ENCODE measurements at regions not wholly inside any gene's neighbourhood (a gene's known extent, or its start where the extent isn't known, plus 50 kb on each side); places are given as distances from the start of the nearest gene placed in this dataset.

DNA sequence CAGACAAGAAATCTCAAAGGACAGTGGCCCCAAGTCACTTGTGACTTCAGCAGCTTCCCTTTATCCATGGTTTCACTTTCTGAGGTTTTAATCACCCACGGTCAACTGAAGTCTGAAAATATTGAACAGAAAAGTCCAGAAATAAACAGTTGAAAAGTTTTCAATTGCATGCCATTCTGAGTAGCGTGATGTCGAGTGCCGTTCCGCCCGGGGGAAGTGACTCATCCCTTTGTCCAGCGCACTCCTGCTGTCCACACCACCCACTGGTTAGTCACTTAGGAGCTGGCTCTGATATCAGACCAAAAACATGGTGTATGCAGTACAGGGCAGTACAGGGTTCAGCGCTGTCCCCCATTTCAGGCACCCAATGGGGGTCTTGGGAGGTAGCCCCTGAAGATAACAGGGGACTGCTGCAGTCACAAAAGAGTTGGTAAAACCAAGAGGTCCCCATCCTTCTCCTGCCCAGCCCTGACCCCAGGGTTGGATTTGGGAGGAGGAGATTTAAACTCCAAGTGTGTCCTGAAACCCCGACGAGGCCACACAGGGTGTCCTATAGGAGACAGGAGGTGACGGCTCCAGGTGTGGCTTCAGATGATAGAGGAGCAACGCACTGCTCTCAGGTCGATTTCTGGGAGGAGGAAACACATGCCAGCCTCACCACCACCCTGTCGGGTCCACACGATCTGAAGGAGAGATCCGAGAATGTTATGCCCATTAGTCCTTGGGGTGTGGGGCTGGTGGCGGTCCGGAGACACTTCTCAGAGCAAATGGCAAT, 390.1 kb downstream of the CTTN start:
- Mint-ChIP-seq H3K27ac (no peak overlapping the region), H3K36me3 (ENCODE audit: low read depth) (peaks cover 34% of the 10 kb centered on the region), H3K9me3 (peaks cover 17% of the 10 kb centered on the region), H3K4me1 (no peaks in the 10 kb centered on the region), H3K27me3 (ENCODE audit: insufficient read depth, low read depth, poor library complexity) (peaks cover 10% of the 10 kb centered on the region), H3K4me3 (no peak overlapping the region)
- Histone ChIP-seq H3K9me2 (ENCODE audit: insufficient read depth) (peaks cover 8% of the 10 kb centered on the region), H3F3A (replicated peaks; ENCODE audit: low read depth) (no peaks in the 10 kb centered on the region), H3K4me1 (ENCODE audit: insufficient read depth) (no peaks in the 10 kb centered on the region), H3K27me3 (ENCODE audit: insufficient read depth) (no peaks in the 10 kb centered on the region), H3K4me3 (no peak overlapping the region), H2AFZ (no peak overlapping the region), H3K79me2 (replicated peaks; ENCODE audit: insufficient read depth) (peaks cover 5% of the 10 kb centered on the region; the same call in 1 of the 2 replicates), H4K20me1 (replicated peaks; ENCODE audit: insufficient read depth) (no peaks in the 10 kb centered on the region), H3K4me2 (no peak overlapping the region), H3K27ac (ENCODE audit: low read depth) (no peak overlapping the region), H3K36me3 (ENCODE audit: insufficient read depth) (peaks cover 9% of the 10 kb centered on the region)
- ATAC-seq (no peak), DNase-seq (ENCODE audit: low spot score) (no peak)
- TF ChIP-seq ZNF331 (CRISPR knock-in tag; IDR thresholded peaks at IDR 0.05; ENCODE audit: low read depth) (no peak), ZNF114 (CRISPR knock-in tag; IDR thresholded peaks at IDR 0.05) (no peak), STAT1 (IDR thresholded peaks at IDR 0.05; ENCODE audit: unreplicated experiment) (no peak), CREB1 (CRISPR knock-in tag; IDR thresholded peaks at IDR 0.05; ENCODE audit: low read depth) (no peak), EZH2phosphoT487 (IDR thresholded peaks at IDR 0.05; ENCODE audit: unreplicated experiment) (no peak), NANOG (IDR thresholded peaks at IDR 0.05; ENCODE audit: borderline replicate concordance) (no peak), JUNB (IDR thresholded peaks at IDR 0.05; ENCODE audit: unreplicated experiment) (no peak), EZH2 (IDR thresholded peaks at IDR 0.05; ENCODE audit: low read depth, unreplicated experiment) (no peak), POLR2AphosphoS5 (IDR thresholded peaks at IDR 0.05; ENCODE audit: low read depth) (no peak)
- TF ChIP-seq, protein P1, sequence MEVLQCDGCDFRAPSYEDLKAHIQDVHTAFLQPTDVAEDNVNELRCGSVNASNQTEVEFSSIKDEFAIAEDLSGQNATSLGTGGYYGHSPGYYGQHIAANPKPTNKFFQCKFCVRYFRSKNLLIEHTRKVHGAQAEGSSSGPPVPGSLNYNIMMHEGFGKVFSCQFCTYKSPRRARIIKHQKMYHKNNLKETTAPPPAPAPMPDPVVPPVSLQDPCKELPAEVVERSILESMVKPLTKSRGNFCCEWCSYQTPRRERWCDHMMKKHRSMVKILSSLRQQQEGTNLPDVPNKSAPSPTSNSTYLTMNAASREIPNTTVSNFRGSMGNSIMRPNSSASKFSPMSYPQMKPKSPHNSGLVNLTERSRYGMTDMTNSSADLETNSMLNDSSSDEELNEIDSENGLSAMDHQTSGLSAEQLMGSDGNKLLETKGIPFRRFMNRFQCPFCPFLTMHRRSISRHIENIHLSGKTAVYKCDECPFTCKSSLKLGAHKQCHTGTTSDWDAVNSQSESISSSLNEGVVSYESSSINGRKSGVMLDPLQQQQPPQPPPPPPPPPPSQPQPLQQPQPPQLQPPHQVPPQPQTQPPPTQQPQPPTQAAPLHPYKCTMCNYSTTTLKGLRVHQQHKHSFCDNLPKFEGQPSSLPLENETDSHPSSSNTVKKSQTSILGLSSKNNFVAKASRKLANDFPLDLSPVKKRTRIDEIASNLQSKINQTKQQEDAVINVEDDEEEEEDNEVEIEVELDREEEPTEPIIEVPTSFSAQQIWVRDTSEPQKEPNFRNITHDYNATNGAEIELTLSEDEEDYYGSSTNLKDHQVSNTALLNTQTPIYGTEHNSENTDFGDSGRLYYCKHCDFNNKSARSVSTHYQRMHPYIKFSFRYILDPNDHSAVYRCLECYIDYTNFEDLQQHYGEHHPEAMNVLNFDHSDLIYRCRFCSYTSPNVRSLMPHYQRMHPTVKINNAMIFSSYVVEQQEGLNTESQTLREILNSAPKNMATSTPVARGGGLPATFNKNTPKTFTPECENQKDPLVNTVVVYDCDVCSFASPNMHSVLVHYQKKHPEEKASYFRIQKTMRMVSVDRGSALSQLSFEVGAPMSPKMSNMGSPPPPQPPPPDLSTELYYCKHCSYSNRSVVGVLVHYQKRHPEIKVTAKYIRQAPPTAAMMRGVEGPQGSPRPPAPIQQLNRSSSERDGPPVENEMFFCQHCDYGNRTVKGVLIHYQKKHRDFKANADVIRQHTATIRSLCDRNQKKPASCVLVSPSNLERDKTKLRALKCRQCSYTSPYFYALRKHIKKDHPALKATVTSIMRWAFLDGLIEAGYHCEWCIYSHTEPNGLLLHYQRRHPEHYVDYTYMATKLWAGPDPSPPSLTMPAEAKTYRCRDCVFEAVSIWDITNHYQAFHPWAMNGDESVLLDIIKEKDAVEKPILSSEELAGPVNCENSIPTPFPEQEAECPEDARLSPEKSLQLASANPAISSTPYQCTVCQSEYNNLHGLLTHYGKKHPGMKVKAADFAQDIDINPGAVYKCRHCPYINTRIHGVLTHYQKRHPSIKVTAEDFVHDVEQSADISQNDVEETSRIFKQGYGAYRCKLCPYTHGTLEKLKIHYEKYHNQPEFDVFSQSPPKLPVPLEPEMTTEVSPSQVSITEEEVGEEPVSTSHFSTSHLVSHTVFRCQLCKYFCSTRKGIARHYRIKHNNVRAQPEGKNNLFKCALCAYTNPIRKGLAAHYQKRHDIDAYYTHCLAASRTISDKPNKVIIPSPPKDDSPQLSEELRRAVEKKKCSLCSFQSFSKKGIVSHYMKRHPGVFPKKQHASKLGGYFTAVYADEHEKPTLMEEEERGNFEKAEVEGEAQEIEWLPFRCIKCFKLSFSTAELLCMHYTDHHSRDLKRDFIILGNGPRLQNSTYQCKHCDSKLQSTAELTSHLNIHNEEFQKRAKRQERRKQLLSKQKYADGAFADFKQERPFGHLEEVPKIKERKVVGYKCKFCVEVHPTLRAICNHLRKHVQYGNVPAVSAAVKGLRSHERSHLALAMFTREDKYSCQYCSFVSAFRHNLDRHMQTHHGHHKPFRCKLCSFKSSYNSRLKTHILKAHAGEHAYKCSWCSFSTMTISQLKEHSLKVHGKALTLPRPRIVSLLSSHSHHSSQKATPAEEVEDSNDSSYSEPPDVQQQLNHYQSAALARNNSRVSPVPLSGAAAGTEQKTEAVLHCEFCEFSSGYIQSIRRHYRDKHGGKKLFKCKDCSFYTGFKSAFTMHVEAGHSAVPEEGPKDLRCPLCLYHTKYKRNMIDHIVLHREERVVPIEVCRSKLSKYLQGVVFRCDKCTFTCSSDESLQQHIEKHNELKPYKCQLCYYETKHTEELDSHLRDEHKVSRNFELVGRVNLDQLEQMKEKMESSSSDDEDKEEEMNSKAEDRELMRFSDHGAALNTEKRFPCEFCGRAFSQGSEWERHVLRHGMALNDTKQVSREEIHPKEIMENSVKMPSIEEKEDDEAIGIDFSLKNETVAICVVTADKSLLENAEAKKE (CRISPR knock-in tag; IDR thresholded peaks at IDR 0.05), result no peak
- TF ChIP-seq, protein P2, sequence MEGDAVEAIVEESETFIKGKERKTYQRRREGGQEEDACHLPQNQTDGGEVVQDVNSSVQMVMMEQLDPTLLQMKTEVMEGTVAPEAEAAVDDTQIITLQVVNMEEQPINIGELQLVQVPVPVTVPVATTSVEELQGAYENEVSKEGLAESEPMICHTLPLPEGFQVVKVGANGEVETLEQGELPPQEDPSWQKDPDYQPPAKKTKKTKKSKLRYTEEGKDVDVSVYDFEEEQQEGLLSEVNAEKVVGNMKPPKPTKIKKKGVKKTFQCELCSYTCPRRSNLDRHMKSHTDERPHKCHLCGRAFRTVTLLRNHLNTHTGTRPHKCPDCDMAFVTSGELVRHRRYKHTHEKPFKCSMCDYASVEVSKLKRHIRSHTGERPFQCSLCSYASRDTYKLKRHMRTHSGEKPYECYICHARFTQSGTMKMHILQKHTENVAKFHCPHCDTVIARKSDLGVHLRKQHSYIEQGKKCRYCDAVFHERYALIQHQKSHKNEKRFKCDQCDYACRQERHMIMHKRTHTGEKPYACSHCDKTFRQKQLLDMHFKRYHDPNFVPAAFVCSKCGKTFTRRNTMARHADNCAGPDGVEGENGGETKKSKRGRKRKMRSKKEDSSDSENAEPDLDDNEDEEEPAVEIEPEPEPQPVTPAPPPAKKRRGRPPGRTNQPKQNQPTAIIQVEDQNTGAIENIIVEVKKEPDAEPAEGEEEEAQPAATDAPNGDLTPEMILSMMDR (conservative IDR thresholded peaks at IDR 0.05; ENCODE audit: low read depth in 2 of 2), result no peak
- TF ChIP-seq, protein P3, sequence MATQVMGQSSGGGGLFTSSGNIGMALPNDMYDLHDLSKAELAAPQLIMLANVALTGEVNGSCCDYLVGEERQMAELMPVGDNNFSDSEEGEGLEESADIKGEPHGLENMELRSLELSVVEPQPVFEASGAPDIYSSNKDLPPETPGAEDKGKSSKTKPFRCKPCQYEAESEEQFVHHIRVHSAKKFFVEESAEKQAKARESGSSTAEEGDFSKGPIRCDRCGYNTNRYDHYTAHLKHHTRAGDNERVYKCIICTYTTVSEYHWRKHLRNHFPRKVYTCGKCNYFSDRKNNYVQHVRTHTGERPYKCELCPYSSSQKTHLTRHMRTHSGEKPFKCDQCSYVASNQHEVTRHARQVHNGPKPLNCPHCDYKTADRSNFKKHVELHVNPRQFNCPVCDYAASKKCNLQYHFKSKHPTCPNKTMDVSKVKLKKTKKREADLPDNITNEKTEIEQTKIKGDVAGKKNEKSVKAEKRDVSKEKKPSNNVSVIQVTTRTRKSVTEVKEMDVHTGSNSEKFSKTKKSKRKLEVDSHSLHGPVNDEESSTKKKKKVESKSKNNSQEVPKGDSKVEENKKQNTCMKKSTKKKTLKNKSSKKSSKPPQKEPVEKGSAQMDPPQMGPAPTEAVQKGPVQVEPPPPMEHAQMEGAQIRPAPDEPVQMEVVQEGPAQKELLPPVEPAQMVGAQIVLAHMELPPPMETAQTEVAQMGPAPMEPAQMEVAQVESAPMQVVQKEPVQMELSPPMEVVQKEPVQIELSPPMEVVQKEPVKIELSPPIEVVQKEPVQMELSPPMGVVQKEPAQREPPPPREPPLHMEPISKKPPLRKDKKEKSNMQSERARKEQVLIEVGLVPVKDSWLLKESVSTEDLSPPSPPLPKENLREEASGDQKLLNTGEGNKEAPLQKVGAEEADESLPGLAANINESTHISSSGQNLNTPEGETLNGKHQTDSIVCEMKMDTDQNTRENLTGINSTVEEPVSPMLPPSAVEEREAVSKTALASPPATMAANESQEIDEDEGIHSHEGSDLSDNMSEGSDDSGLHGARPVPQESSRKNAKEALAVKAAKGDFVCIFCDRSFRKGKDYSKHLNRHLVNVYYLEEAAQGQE (IDR thresholded peaks at IDR 0.05; ENCODE audit: unreplicated experiment), result no peak
- TF ChIP-seq, protein P4, sequence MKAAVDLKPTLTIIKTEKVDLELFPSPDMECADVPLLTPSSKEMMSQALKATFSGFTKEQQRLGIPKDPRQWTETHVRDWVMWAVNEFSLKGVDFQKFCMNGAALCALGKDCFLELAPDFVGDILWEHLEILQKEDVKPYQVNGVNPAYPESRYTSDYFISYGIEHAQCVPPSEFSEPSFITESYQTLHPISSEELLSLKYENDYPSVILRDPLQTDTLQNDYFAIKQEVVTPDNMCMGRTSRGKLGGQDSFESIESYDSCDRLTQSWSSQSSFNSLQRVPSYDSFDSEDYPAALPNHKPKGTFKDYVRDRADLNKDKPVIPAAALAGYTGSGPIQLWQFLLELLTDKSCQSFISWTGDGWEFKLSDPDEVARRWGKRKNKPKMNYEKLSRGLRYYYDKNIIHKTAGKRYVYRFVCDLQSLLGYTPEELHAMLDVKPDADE (IDR thresholded peaks at IDR 0.05), result no peak

Measured in GM23338 (cell line).